Breast epithelium (tissue), 4 donors: ENCODE measurements at regions not wholly inside any gene's neighbourhood (a gene's known extent, or its start where the extent isn't known, plus 50 kb on each side); places are given as distances from the start of the nearest gene placed in this dataset.

Experiments
- DNase-seq, 2 donors: peaks; one replicate each; pipeline ENCODE4 v3.0.0-alpha.2; 2019; ENCODE audit warnings: low spot score in 2 of 2
- H3K27ac ChIP-seq, 2 donors: fragments of 200-600 bp; sonication (generic) in 1 of 2; one replicate each; pipeline ENCODE4 v1.5.1; 2016 to 2019; ENCODE audit warnings: mild to moderate bottlenecking in 1 of 2
- H3K27me3 ChIP-seq, 2 donors: fragments of 200-600 bp; sonication (generic) in 1 of 2; one replicate each; pipeline versions ENCODE4 v1.5.1 to v1.6.0; 2017 to 2019; ENCODE audit warnings: control low read depth in 1 of 2, mild to moderate bottlenecking in 1 of 2
- H3K36me3 ChIP-seq: fragments of 200-600 bp; one replicate; pipeline ENCODE4 v1.5.1; 2019
- H3K4me1 ChIP-seq, 2 donors: fragments of 200-600 bp; sonication (generic); one replicate each; pipeline ENCODE4 v1.5.1; 2016 to 2019; ENCODE audit warnings: control low read depth in 1 of 2
- H3K4me3 ChIP-seq, 3 donors: fragments of 200-600 bp; sonication (generic); 1 replicate in 2 of 3; 2 replicates in 1 of 3; pipeline ENCODE4 v1.5.1; 2016 to 2019; ENCODE audit warnings: mild to moderate bottlenecking in 3 of 3, moderate library complexity in 2 of 3
- H3K9me3 ChIP-seq, 2 donors: fragments of 200-600 bp; sonication (generic) in 1 of 2; one replicate each; pipeline ENCODE4 v1.5.1; 2016 to 2019; ENCODE audit warnings: control low read depth in 1 of 2
- POLR2A ChIP-seq: fragments of 450-650 bp; IDR thresholded peaks from one replicate; pipeline ENCODE4 v1.6.1; 2016; ENCODE audit warnings: antibody characterized with exemption, mild to moderate bottlenecking, moderate library complexity
- POLR2AphosphoS5 ChIP-seq, 3 donors: sonication (generic); formaldehyde crosslinking; IDR thresholded peaks; one replicate each; pipeline ENCODE4 v1.6.1; 2017; ENCODE audit warnings: antibody characterized with exemption in 3 of 3
- intact Hi-C: fragments of 100-400 bp; cut with DNase I; formaldehyde crosslinking; loops from one replicate; pipeline ENCODE4 v1.15.1; 2023; ENCODE audit warnings: low total_unique reads
- TF ChIP-seq, protein P1 (sequence below), 3 donors: fragments of 450-650 bp; IDR thresholded peaks; one replicate each; pipeline ENCODE4 v1.5.1; 2016 to 2017; ENCODE audit warnings: antibody characterized with exemption in 3 of 3, mild to moderate bottlenecking in 3 of 3, moderate library complexity in 3 of 3

DNA sequence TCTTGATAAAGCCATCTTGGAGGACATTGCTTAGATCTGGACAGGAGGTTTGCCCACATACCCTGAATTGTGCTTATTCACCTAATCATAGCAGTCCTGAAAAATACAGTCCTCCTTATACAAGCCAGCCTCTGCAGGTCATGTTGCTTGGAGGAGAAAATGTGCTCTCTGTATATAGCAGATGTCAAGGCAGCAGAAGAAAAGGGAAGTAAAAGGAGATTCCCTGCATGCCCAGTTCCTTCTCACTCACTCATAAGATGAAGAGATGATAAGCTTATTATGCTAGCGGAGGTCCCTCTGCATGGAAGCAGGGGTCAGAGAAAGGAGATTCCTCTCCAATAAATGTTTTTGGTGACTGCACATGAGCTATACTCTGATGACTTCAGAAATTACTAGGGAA lies 458.8 kb upstream of the ZMIZ1 start:
- Histone ChIP-seq H3K36me3 (no peaks in the 10 kb centered on the region), H3K27me3 (no peaks in the 10 kb centered on the region), H3K4me3 (no peak overlapping the region), H3K27ac (no peak overlapping the region), H3K4me1 (no peaks in the 10 kb centered on the region), H3K9me3 (peaks cover 0 to 7% of the 10 kb centered on the region in 2 donors)
- intact Hi-C loops, result no loop called here
- DNase-seq, result no peak
- TF ChIP-seq POLR2AphosphoS5 (IDR thresholded peaks at IDR 0.05), result no peak
- TF ChIP-seq, protein P1, sequence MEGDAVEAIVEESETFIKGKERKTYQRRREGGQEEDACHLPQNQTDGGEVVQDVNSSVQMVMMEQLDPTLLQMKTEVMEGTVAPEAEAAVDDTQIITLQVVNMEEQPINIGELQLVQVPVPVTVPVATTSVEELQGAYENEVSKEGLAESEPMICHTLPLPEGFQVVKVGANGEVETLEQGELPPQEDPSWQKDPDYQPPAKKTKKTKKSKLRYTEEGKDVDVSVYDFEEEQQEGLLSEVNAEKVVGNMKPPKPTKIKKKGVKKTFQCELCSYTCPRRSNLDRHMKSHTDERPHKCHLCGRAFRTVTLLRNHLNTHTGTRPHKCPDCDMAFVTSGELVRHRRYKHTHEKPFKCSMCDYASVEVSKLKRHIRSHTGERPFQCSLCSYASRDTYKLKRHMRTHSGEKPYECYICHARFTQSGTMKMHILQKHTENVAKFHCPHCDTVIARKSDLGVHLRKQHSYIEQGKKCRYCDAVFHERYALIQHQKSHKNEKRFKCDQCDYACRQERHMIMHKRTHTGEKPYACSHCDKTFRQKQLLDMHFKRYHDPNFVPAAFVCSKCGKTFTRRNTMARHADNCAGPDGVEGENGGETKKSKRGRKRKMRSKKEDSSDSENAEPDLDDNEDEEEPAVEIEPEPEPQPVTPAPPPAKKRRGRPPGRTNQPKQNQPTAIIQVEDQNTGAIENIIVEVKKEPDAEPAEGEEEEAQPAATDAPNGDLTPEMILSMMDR (IDR thresholded peaks at IDR 0.05), result no peak
- TF ChIP-seq POLR2A, result no peak

DNA sequence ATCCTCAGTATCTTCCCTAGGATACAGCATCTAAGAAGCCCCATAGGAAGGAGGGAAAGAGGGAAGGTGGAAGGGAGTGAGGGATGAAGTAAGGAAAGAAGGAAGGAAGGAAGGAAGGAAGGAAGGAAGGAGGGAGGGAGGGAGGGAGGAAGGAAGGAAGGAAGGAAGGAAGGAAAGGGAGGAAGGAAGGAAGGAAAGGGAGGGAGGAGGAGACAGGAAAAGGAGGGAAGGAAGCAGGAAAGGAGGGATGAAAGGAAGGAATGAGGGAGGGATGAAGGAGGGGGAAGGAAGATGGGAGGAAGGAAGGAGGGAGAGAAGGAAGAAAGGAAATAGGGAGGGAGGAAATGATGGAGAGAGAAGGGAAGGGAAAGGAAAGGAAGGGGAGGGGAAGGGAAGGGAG lies 455.6 kb upstream of the ZMIZ1 start:
- Histone ChIP-seq H3K9me3 (peaks cover 0 to 7% of the 10 kb centered on the region in 2 donors), H3K27ac (no peak overlapping the region), H3K27me3 (no peaks in the 10 kb centered on the region), H3K4me3 (no peak overlapping the region), H3K4me1 (no peaks in the 10 kb centered on the region), H3K36me3 (no peaks in the 10 kb centered on the region)
- no peak for TF ChIP-seq POLR2A
- no peak for TF ChIP-seq POLR2AphosphoS5 (IDR thresholded peaks at IDR 0.05)
- TF ChIP-seq, protein P1 (IDR thresholded peaks at IDR 0.05), result no peak
- DNase-seq, result no peak
- intact Hi-C loops, result no loop called here

DNA sequence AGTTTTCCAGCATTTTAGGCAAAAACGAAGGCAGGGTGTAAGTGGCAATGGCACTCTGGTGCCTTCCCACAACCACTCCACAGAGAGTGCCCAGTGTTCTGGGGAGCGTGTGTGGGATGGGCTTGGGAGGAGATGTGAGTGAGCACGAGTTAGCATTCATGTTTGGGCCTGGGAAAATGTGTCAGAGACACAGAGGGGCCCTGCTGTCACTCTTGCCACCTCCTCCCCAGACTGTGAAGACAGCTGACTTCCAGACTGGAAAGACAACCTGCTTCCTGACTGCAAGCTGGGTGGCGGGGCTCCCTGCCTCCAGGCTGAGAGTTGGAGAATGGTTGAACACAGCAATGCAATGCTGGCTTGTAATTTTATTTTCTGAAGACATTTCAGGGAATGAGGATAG lies 454.5 kb upstream of the ZMIZ1 start:
- no peak for TF ChIP-seq POLR2AphosphoS5 (IDR thresholded peaks at IDR 0.05)
- TF ChIP-seq POLR2A, result no peak
- TF ChIP-seq, protein P1 (IDR thresholded peaks at IDR 0.05), result no peak
- DNase-seq, result no peak
- Histone ChIP-seq H3K9me3 (peaks cover 0 to under 1% of the 10 kb centered on the region in 2 donors), H3K4me1 (no peaks in the 10 kb centered on the region), H3K36me3 (no peaks in the 10 kb centered on the region), H3K27me3 (no peaks in the 10 kb centered on the region), H3K27ac (no peak overlapping the region), H3K4me3 (no peak overlapping the region)
- intact Hi-C loops, result no loop called here

DNA sequence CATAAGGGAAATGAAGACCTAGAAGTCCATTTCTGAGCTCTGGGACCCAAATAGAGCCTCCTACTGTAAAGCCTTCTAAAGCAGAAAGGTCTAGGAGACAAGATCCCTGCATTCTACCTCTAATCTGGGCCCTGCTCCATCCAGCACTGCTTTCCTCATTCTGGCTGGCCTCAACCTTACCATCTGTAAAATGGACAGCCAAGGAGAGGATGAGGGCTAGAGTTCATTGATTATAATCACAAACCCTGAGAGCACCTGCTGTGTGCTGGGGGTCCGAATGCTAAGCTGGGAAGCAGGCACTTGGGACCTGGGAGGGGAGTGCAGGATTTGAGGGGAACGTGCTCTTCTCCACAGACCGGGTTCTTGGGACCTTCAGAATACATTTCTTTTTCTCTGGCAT lies 454.0 kb upstream of the ZMIZ1 start:
- no peak for TF ChIP-seq POLR2AphosphoS5 (IDR thresholded peaks at IDR 0.05)
- TF ChIP-seq POLR2A, result no peak
- TF ChIP-seq, protein P1 (IDR thresholded peaks at IDR 0.05), result no peak
- H3K27me3 ChIP-seq, result no peaks in the 10 kb centered on the region
- H3K4me1 ChIP-seq, result no peaks in the 10 kb centered on the region
- no peaks in the 10 kb centered on the region for H3K36me3 ChIP-seq
- DNase-seq, result no peak
- intact Hi-C loops, result no loop called here
- no peak overlapping the region for H3K4me3 ChIP-seq
- H3K27ac ChIP-seq, result no peak overlapping the region
- H3K9me3 ChIP-seq, result no peaks in the 10 kb centered on the region

DNA sequence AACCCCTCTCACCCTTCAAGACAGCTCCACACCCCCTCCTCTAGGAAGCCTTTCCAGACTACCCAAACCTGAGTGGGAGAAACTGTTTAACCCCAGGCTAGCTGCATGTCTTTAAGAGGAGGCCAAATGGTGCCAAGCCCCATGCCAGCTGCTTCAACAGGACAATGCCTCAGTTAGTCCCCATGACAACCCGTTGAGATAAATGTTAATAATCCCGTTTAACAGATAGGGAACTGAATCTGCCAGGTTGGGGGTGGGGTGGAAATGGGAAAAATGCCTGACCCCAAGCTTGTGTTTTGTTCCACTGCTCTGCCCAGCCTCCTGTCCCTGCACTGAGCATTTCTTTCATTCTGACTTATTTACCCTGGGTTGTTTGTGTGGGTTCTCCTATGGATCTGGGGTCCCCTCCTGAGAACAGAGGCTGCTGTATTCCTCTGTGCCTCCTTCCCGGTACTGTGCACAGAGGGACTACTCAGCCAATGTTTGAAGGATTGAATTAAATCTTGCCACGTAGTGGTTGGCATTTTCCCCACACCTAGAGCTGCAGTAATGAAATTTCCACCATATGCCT lies 452.6 kb upstream of the ZMIZ1 start:
- no peaks in the 10 kb centered on the region for H3K27me3 ChIP-seq
- TF ChIP-seq POLR2AphosphoS5 (IDR thresholded peaks at IDR 0.05) (no peak), POLR2A (no peak)
- TF ChIP-seq, protein P1 (IDR thresholded peaks at IDR 0.05), result no peak
- DNase-seq, result no peak
- no peaks in the 10 kb centered on the region for H3K9me3 ChIP-seq
- H3K27ac ChIP-seq, result no peak overlapping the region
- intact Hi-C loops, result no loop called here
- no peaks in the 10 kb centered on the region for H3K4me1 ChIP-seq
- no peak overlapping the region for H3K4me3 ChIP-seq
- no peaks in the 10 kb centered on the region for H3K36me3 ChIP-seq
